ENCODE measurements at regions not wholly inside any gene's neighbourhood (a gene's known extent, or its start where the extent isn't known, plus 50 kb on each side); places are given as distances from the start of the nearest gene placed in this dataset.

DNA sequence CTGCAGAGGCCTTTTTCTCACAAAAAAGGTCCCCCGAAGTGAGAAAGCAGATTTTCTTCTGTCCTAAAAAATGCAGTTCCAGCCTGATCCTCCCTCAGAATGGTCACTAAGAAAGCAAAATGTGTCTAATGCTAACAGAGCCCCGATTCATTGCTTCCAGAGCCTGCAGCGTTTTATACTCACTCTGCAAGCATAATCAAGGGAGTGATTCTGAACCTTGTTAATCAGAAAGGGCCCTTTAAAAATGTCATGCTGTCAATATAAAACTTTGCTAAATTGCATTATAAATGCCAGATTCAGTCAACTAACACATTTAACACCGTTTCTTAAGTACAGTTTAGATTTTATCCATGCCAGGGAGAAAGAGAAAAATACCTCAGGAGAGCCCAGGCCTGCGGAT, 202.8 kb downstream of the CD83 start:
- TF ChIP-seq, protein P1, sequence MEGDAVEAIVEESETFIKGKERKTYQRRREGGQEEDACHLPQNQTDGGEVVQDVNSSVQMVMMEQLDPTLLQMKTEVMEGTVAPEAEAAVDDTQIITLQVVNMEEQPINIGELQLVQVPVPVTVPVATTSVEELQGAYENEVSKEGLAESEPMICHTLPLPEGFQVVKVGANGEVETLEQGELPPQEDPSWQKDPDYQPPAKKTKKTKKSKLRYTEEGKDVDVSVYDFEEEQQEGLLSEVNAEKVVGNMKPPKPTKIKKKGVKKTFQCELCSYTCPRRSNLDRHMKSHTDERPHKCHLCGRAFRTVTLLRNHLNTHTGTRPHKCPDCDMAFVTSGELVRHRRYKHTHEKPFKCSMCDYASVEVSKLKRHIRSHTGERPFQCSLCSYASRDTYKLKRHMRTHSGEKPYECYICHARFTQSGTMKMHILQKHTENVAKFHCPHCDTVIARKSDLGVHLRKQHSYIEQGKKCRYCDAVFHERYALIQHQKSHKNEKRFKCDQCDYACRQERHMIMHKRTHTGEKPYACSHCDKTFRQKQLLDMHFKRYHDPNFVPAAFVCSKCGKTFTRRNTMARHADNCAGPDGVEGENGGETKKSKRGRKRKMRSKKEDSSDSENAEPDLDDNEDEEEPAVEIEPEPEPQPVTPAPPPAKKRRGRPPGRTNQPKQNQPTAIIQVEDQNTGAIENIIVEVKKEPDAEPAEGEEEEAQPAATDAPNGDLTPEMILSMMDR (IDR thresholded peaks at IDR 0.05; ENCODE audit: insufficient read depth, low read depth, low read length): no peak
- TF ChIP-seq EZH2 (IDR thresholded peaks at IDR 0.05; ENCODE audit: insufficient read depth, low read length): no peak
